ENCODE measurements at regions not wholly inside any gene's neighbourhood (a gene's known extent, or its start where the extent isn't known, plus 50 kb on each side); places are given as distances from the start of the nearest gene placed in this dataset.

DNA sequence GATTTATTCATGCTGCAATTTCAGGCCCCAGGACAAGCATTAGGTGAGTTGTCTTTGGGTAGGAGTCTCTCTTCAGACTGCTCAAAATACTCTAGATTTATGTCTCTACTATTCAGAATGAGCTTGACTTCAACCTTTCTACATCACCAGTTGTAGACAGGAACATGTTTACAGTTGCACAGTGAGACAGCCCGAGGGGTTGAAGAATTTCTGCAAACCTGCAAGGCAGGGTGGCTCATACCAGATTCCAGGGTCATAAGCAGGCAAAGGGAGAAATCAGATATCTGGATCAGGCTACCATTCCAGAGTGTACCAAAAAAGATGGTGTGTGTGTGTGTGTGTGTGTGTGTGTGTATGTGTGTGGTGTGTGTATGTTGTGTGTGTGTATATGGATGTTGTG is 112.4 kb downstream of the SPP2 start:
- Histone ChIP-seq H3K23me2 (ENCODE audit: insufficient read length, low read depth, low read length, poor library complexity, severe bottlenecking) (no peaks in the 10 kb centered on the region), H3K4me1 (ENCODE audit: insufficient read depth, low read length) (no peaks in the 10 kb centered on the region), H3K27me3 (ENCODE audit: insufficient read depth, low read length) (no peaks in the 10 kb centered on the region), H2BK120ac (ENCODE audit: low read depth, low read length, poor library complexity, severe bottlenecking) (no peak overlapping the region), H3K23ac (ENCODE audit: insufficient read length, low read depth, low read length) (no peak overlapping the region), H3K4ac (ENCODE audit: low read depth, low read length) (no peak overlapping the region), H3K4me2 (ENCODE audit: insufficient read depth, insufficient read length, low read length) (no peak overlapping the region), H4K8ac (replicated peaks; ENCODE audit: insufficient read length, low read depth, low read length) (no peak overlapping the region), H2BK5ac (ENCODE audit: insufficient read length, low read length) (no peak overlapping the region), H4K5ac (ENCODE audit: insufficient read length, low read depth, low read length) (no peak overlapping the region), H3K56ac (ENCODE audit: insufficient read length, low read depth, low read length) (no peak overlapping the region), H3T11ph (ENCODE audit: low read length) (no peak overlapping the region), H3K27ac (ENCODE audit: insufficient read length, low read depth, low read length) (no peak overlapping the region), H2BK12ac (ENCODE audit: insufficient read length, low read depth, low read length) (no peak overlapping the region), H3K18ac (ENCODE audit: insufficient read length, low read depth, low read length) (no peak overlapping the region), H2AK5ac (ENCODE audit: insufficient read length, low read length) (no peak overlapping the region), H2BK15ac (ENCODE audit: low read depth, low read length) (no peak overlapping the region), H3K79me2 (ENCODE audit: insufficient read depth, low read length) (no peaks in the 10 kb centered on the region), H3K9ac (ENCODE audit: extremely low read depth, insufficient read length, low read length) (no peak overlapping the region), H3K14ac (ENCODE audit: insufficient read depth, low read length) (no peak overlapping the region), H4K20me1 (ENCODE audit: control insufficient read depth, insufficient read depth, insufficient read length) (no peaks in the 10 kb centered on the region), H2BK20ac (ENCODE audit: low read depth, low read length, poor library complexity, severe bottlenecking) (no peak overlapping the region), H4K91ac (ENCODE audit: insufficient read length, low read depth, low read length) (no peak overlapping the region), H3K9me3 (ENCODE audit: control insufficient read depth, low read depth, low read length) (no peaks in the 10 kb centered on the region), H3K79me1 (ENCODE audit: insufficient read depth, low read depth, low read length, poor library complexity, severe bottlenecking) (no peaks in the 10 kb centered on the region), H2AFZ (ENCODE audit: low read length) (no peak overlapping the region)
- DNase-seq, result no peak
- Mint-ChIP-seq H3K27ac (no peak overlapping the region), H3K4me3 (no peak overlapping the region), H3K4me1 (peaks cover 21 to 23% of the 10 kb centered on the region in 2 experiments), H3K9me3 (no peaks in the 10 kb centered on the region; a peak in 2 of 5 replicates), H3K27me3 (ENCODE audit: low read depth) (no peaks in the 10 kb centered on the region; the same call in 1 of the 2 replicates), H3K36me3 (ENCODE audit: insufficient read depth in 1 of 3, low read depth in 3 of 3) (0 out of 7 replicates have a peak, but pooled peaks cover 0 to 2% (median 0%) of the 10 kb centered on the region in 3 experiments)
- TF ChIP-seq, protein P1, sequence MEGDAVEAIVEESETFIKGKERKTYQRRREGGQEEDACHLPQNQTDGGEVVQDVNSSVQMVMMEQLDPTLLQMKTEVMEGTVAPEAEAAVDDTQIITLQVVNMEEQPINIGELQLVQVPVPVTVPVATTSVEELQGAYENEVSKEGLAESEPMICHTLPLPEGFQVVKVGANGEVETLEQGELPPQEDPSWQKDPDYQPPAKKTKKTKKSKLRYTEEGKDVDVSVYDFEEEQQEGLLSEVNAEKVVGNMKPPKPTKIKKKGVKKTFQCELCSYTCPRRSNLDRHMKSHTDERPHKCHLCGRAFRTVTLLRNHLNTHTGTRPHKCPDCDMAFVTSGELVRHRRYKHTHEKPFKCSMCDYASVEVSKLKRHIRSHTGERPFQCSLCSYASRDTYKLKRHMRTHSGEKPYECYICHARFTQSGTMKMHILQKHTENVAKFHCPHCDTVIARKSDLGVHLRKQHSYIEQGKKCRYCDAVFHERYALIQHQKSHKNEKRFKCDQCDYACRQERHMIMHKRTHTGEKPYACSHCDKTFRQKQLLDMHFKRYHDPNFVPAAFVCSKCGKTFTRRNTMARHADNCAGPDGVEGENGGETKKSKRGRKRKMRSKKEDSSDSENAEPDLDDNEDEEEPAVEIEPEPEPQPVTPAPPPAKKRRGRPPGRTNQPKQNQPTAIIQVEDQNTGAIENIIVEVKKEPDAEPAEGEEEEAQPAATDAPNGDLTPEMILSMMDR (conservative IDR thresholded peaks at IDR 0.05), result no peak
- WGBS (ENCODE audit: extremely low coverage, insufficient read length, low lambda C conversion rate), result no CpG with 5 or more reads among the region's 1 CpG

All from H9 (cell line).